IgD-negative memory B cell (primary cell): ENCODE measurements at regions not wholly inside any gene's neighbourhood (a gene's known extent, or its start where the extent isn't known, plus 50 kb on each side); places are given as distances from the start of the nearest gene placed in this dataset.

Experiments
- H3K27ac Mint-ChIP-seq, 3 donors: one replicate each; pipeline ENCODE4 v1.8.0; 2020 to 2022; ENCODE audit warnings: mild to moderate bottlenecking in 3 of 3, mixed read lengths in 3 of 3, moderate library complexity in 1 of 3
- H3K27me3 Mint-ChIP-seq: one replicate; pipeline ENCODE4 v1.8.0; 2021; ENCODE audit warnings: mixed read lengths
- H3K36me3 Mint-ChIP-seq: one replicate; pipeline ENCODE4 v1.8.0; 2020; ENCODE audit warnings: mild to moderate bottlenecking, mixed read lengths
- H3K4me1 Mint-ChIP-seq, 3 donors: one replicate each; pipeline ENCODE4 v1.8.0; 2020 to 2022; ENCODE audit warnings: mixed read lengths in 3 of 3, mild to moderate bottlenecking in 1 of 3
- H3K4me3 Mint-ChIP-seq, 4 donors: one replicate each; pipeline ENCODE4 v1.8.0; 2020 to 2022; ENCODE audit warnings: mild to moderate bottlenecking in 4 of 4, mixed read lengths in 4 of 4, moderate library complexity in 3 of 4
- H3K9me3 Mint-ChIP-seq, 3 donors: one replicate each; pipeline ENCODE4 v1.8.0; 2020 to 2021; ENCODE audit warnings: mixed read lengths in 3 of 3, mild to moderate bottlenecking in 1 of 3

DNA sequence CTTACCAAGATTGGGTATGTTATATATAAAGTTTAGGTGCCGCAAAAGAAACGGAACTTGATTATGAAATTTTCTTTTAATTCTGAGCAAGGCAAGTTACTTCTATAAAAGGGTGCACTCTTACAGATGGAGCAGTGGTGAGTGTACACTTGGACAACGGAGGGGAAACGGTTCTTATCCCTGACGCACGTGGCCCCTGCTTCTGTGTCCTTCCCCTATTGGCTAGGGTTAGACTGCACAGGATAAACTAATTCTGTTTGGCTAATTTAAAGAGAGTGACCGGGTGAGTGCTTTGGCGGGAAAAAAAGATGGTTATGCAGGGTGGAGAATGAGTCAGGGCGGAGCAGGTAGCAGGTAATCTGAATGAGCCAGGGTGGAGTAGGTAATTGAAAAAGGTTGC is 149.5 kb downstream of the GC start:
- peaks cover 0 to 2% (median 0%) of the 10 kb centered on the region in 3 donors for H3K4me1 Mint-ChIP-seq
- H3K27me3 Mint-ChIP-seq = peaks cover 5% of the 10 kb centered on the region
- H3K4me3 Mint-ChIP-seq = no peak overlapping the region
- H3K27ac Mint-ChIP-seq = no peak overlapping the region
- H3K36me3 Mint-ChIP-seq = no peaks in the 10 kb centered on the region
- peaks cover 4 to 15% (median 4%) of the 10 kb centered on the region in 3 donors for H3K9me3 Mint-ChIP-seq

DNA sequence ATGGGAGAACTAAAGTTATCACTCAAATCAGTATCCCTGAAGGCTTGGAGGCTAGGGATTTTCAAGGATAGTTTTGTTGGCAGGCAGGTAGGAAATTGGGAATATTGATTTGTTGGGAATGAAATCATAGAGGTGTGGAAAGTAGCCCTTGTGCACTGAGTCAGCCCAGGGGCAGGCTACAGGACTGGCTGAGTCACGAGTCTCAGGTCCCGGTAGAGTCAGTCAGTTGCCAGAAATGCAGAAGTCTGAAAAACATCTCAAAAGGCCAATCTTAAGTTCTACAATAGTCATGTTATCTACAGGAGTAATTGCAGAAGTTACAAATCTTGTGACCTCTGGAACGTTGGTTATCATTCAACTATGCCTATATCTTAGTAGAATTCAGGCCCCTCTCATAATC is 153.1 kb downstream of the GC start:
- Mint-ChIP-seq H3K9me3 (peaks cover 4 to 15% (median 10%) of the 10 kb centered on the region in 3 donors), H3K4me3 (no peak overlapping the region), H3K36me3 (no peaks in the 10 kb centered on the region), H3K4me1 (peaks cover 0 to 2% (median 0%) of the 10 kb centered on the region in 3 donors), H3K27ac (no peak overlapping the region), H3K27me3 (no peaks in the 10 kb centered on the region)

DNA sequence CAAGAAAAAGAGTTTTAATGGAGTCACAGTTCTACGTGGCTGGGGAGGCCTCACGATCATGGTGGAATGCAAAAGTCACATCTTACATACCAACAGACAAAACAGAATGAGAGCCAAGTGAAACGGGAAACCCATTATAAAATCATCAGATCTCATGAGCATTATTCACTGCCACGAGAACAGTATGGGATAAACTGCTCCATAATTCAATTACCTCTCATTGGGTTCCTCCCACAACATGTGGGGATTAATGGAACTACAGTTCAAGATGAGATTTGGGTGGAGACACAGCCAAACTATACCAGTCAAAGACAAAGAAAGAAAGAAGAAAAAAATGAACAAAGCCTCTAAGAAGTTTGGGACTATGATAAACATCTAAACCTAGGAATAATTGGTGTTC is 158.9 kb downstream of the GC start:
- Mint-ChIP-seq H3K4me1 (no peaks in the 10 kb centered on the region), H3K27ac (no peak overlapping the region), H3K4me3 (no peak overlapping the region), H3K9me3 (peaks cover 6 to 18% (median 17%) of the 10 kb centered on the region in 3 donors), H3K36me3 (no peaks in the 10 kb centered on the region), H3K27me3 (no peaks in the 10 kb centered on the region)
